SJSA1 (cell line): ENCODE measurements at regions not wholly inside any gene's neighbourhood (a gene's known extent, or its start where the extent isn't known, plus 50 kb on each side); places are given as distances from the start of the nearest gene placed in this dataset.
"Not testable (repeated sequence)": the region's sequence is repeated elsewhere in the genome, so short reads cannot be mapped to it uniquely, and the experiment has no call there.

Source experiments
- DNase-seq, 2 experiments: peaks; one replicate each; pipeline ENCODE4 v3.0.0-alpha.2; 2015 to 2020; ENCODE audit warnings: low spot score in 2 of 2, low read depth in 1 of 2
- H3K27ac ChIP-seq: fragments of 250-450 bp; sonication (Bioruptor Pico); 2 replicates; pipeline ENCODE4 v1.5.1; 2020; ENCODE audit warnings: mild to moderate bottlenecking, moderate library complexity
- H3K27me3 ChIP-seq: fragments of 250-450 bp; sonication (Bioruptor Pico); replicated peaks from 2 replicates; pipeline ENCODE4 v1.5.1; 2020; ENCODE audit warnings: mild to moderate bottlenecking, moderate library complexity
- H3K36me3 ChIP-seq: fragments of 250-450 bp; sonication (Bioruptor Pico); 2 replicates; pipeline ENCODE4 v1.5.1; 2020; ENCODE audit warnings: mild to moderate bottlenecking
- H3K4me1 ChIP-seq: fragments of 250-450 bp; sonication (Bioruptor Pico); replicated peaks from 2 replicates; pipeline ENCODE4 v1.6.1; 2021; ENCODE audit warnings: mild to moderate bottlenecking
- H3K4me3 ChIP-seq: fragments of 250-450 bp; sonication (Bioruptor Pico); 2 replicates; pipeline ENCODE4 v1.5.1; 2020; ENCODE audit warnings: mild to moderate bottlenecking
- H3K9me3 ChIP-seq: fragments of 250-450 bp; sonication (Bioruptor Pico); replicated peaks from 2 replicates; pipeline ENCODE4 v1.5.1; 2020; ENCODE audit warnings: mild to moderate bottlenecking

GRCh38 chr2:198523710-198524109, 719.3 kb downstream of the PLCL1 start:
- no peak for DNase-seq
- no peaks in the 10 kb centered on the region for H3K36me3 ChIP-seq
- no peak overlapping the region for H3K27ac ChIP-seq
- H3K27me3 ChIP-seq: no peaks in the 10 kb centered on the region
- no peaks in the 10 kb centered on the region for H3K4me1 ChIP-seq
- H3K4me3 ChIP-seq: no peak overlapping the region
- no peaks in the 10 kb centered on the region for H3K9me3 ChIP-seq

GRCh38 chr2:198518935-198519334, 714.5 kb downstream of the PLCL1 start:
- Histone ChIP-seq H3K27me3 (no peaks in the 10 kb centered on the region), H3K27ac (no peak overlapping the region), H3K4me1 (no peaks in the 10 kb centered on the region), H3K4me3 (no peak overlapping the region), H3K9me3 (no peaks in the 10 kb centered on the region), H3K36me3 (no peaks in the 10 kb centered on the region)
- no peak for DNase-seq

GRCh38 chr2:198517976-198518375, 713.6 kb downstream of the PLCL1 start:
- Histone ChIP-seq H3K4me1 (no peaks in the 10 kb centered on the region), H3K27ac (no peak overlapping the region), H3K36me3 (no peaks in the 10 kb centered on the region), H3K4me3 (no peak overlapping the region), H3K27me3 (no peaks in the 10 kb centered on the region), H3K9me3 (no peaks in the 10 kb centered on the region)
- no peak for DNase-seq

- not testable (repeated sequence) for DNase-seq, H3K27me3 ChIP-seq, H3K27ac ChIP-seq, H3K4me3 ChIP-seq, H3K9me3 ChIP-seq, H3K4me1 ChIP-seq, H3K36me3 ChIP-seq
Observed at GRCh38 chr2:198508610-198509009, 704.2 kb downstream of the PLCL1 start.

GRCh38 chr2:198499539-198499938, 695.1 kb downstream of the PLCL1 start:
- no peak overlapping the region for H3K4me3 ChIP-seq
- no peaks in the 10 kb centered on the region for H3K4me1 ChIP-seq
- H3K36me3 ChIP-seq: no peaks in the 10 kb centered on the region
- H3K9me3 ChIP-seq: no peaks in the 10 kb centered on the region
- DNase-seq: no peak
- no peaks in the 10 kb centered on the region for H3K27me3 ChIP-seq
- H3K27ac ChIP-seq: no peak overlapping the region

- no peak overlapping the region for H3K4me3 ChIP-seq
- no peaks in the 10 kb centered on the region for H3K36me3 ChIP-seq
- no peaks in the 10 kb centered on the region for H3K4me1 ChIP-seq
- no peak overlapping the region for H3K27ac ChIP-seq
- no peaks in the 10 kb centered on the region for H3K27me3 ChIP-seq
- no peaks in the 10 kb centered on the region for H3K9me3 ChIP-seq
- DNase-seq: no peak
Observed at GRCh38 chr2:198498516-198498915, 694.1 kb downstream of the PLCL1 start.

- no peak overlapping the region for H3K27ac ChIP-seq
- H3K27me3 ChIP-seq: no peaks in the 10 kb centered on the region
- no peak for DNase-seq
- H3K4me1 ChIP-seq: no peaks in the 10 kb centered on the region
- no peaks in the 10 kb centered on the region for H3K9me3 ChIP-seq
- no peaks in the 10 kb centered on the region for H3K36me3 ChIP-seq
- no peak overlapping the region for H3K4me3 ChIP-seq
Observed at GRCh38 chr2:198498048-198498447, 693.7 kb downstream of the PLCL1 start.

GRCh38 chr2:198494931-198495330, 690.5 kb downstream of the PLCL1 start:
- Histone ChIP-seq H3K4me3 (no peak overlapping the region), H3K4me1 (no peaks in the 10 kb centered on the region), H3K9me3 (no peaks in the 10 kb centered on the region), H3K27me3 (no peaks in the 10 kb centered on the region), H3K36me3 (no peaks in the 10 kb centered on the region), H3K27ac (no peak overlapping the region)
- DNase-seq: no peak

- no peak for DNase-seq
- Histone ChIP-seq H3K27me3 (no peaks in the 10 kb centered on the region), H3K36me3 (no peaks in the 10 kb centered on the region), H3K4me3 (no peak overlapping the region), H3K4me1 (no peaks in the 10 kb centered on the region), H3K27ac (no peak overlapping the region), H3K9me3 (no peaks in the 10 kb centered on the region)
Observed at GRCh38 chr2:198490748-198491147, 686.4 kb downstream of the PLCL1 start.

- Histone ChIP-seq H3K9me3 (no peaks in the 10 kb centered on the region), H3K4me3 (no peak overlapping the region), H3K4me1 (no peaks in the 10 kb centered on the region), H3K27ac (no peak overlapping the region), H3K36me3 (no peaks in the 10 kb centered on the region), H3K27me3 (no peaks in the 10 kb centered on the region)
- DNase-seq: no peak
Observed at GRCh38 chr2:198488964-198489363, 684.6 kb downstream of the PLCL1 start.

GRCh38 chr2:198483051-198483450, 678.7 kb downstream of the PLCL1 start:
- no peak overlapping the region for H3K27ac ChIP-seq

GRCh38 chr2:198479065-198479464, 674.7 kb downstream of the PLCL1 start:
- no peaks in the 10 kb centered on the region for H3K4me1 ChIP-seq
- no peak overlapping the region for H3K4me3 ChIP-seq
- no peak for DNase-seq
- H3K27ac ChIP-seq: no peak overlapping the region
- H3K9me3 ChIP-seq: no peaks in the 10 kb centered on the region
- H3K36me3 ChIP-seq: no peaks in the 10 kb centered on the region
- H3K27me3 ChIP-seq: no peaks in the 10 kb centered on the region

More at GRCh38 chr2:198483051-198483450, 678.7 kb downstream of the PLCL1 start:
- no peak overlapping the region for H3K4me3 ChIP-seq
- no peaks in the 10 kb centered on the region for H3K27me3 ChIP-seq
- H3K9me3 ChIP-seq: no peaks in the 10 kb centered on the region
- H3K36me3 ChIP-seq: no peaks in the 10 kb centered on the region
- DNase-seq: no peak
- no peaks in the 10 kb centered on the region for H3K4me1 ChIP-seq

GRCh38 chr2:198478361-198478760, 674.0 kb downstream of the PLCL1 start:
- H3K4me3 ChIP-seq: no peak overlapping the region
- DNase-seq: no peak
- no peaks in the 10 kb centered on the region for H3K4me1 ChIP-seq
- no peaks in the 10 kb centered on the region for H3K9me3 ChIP-seq
- H3K36me3 ChIP-seq: no peaks in the 10 kb centered on the region
- no peaks in the 10 kb centered on the region for H3K27me3 ChIP-seq
- H3K27ac ChIP-seq: no peak overlapping the region

GRCh38 chr2:198476007-198476406, 671.6 kb downstream of the PLCL1 start:
- no peaks in the 10 kb centered on the region for H3K4me1 ChIP-seq
- no peaks in the 10 kb centered on the region for H3K36me3 ChIP-seq

GRCh38 chr2:198471291-198471690, 666.9 kb downstream of the PLCL1 start:
- no peaks in the 10 kb centered on the region for H3K9me3 ChIP-seq
- H3K36me3 ChIP-seq: no peaks in the 10 kb centered on the region
- no peak overlapping the region for H3K4me3 ChIP-seq
- DNase-seq: no peak
- no peaks in the 10 kb centered on the region for H3K27me3 ChIP-seq
- no peak overlapping the region for H3K27ac ChIP-seq
- H3K4me1 ChIP-seq: no peaks in the 10 kb centered on the region

More at GRCh38 chr2:198476007-198476406, 671.6 kb downstream of the PLCL1 start:
- H3K27me3 ChIP-seq: no peaks in the 10 kb centered on the region
- DNase-seq: no peak
- no peak overlapping the region for H3K27ac ChIP-seq
- no peak overlapping the region for H3K4me3 ChIP-seq
- no peaks in the 10 kb centered on the region for H3K9me3 ChIP-seq
